ENCODE measurements at regions not wholly inside any gene's neighbourhood (a gene's known extent, or its start where the extent isn't known, plus 50 kb on each side); places are given as distances from the start of the nearest gene placed in this dataset.

GRCh38 chr11:92768121-92768840 lies 201.2 kb upstream of the MTNR1B start:
- no peak for DNase-seq (ENCODE audit: low read depth)
- TF ChIP-seq CTCF (conservative IDR thresholded peaks at IDR 0.05; ENCODE audit: low read depth, low read length): no peak

GRCh38 chr11:92769112-92769511 lies 200.3 kb upstream of the MTNR1B start:
- DNase-seq (ENCODE audit: low read depth): no peak
- no peak overlapping the region for H3K4me3 ChIP-seq (ENCODE audit: low read depth, low read length)
- no peak for TF ChIP-seq CTCF (conservative IDR thresholded peaks at IDR 0.05; ENCODE audit: low read depth, low read length)

More at GRCh38 chr11:92768121-92768840, 201.2 kb upstream of the MTNR1B start:
- H3K4me3 ChIP-seq (ENCODE audit: low read depth, low read length): no peak overlapping the region

GRCh38 chr11:92770419-92770818 lies 199.0 kb upstream of the MTNR1B start:
- no peak overlapping the region for H3K4me3 ChIP-seq (ENCODE audit: low read depth, low read length)
- no peak for TF ChIP-seq CTCF (conservative IDR thresholded peaks at IDR 0.05; ENCODE audit: low read depth, low read length)
- DNase-seq (ENCODE audit: low read depth): no peak

- DNase-seq (ENCODE audit: low read depth): no peak
- no peak overlapping the region for H3K4me3 ChIP-seq (ENCODE audit: low read depth, low read length)
- no peak for TF ChIP-seq CTCF (conservative IDR thresholded peaks at IDR 0.05; ENCODE audit: low read depth, low read length)
Measured at GRCh38 chr11:92770981-92771380, 198.5 kb upstream of the MTNR1B start.

GRCh38 chr11:92771701-92772100 lies 197.8 kb upstream of the MTNR1B start:
- DNase-seq (ENCODE audit: low read depth): no peak
- H3K4me3 ChIP-seq (ENCODE audit: low read depth, low read length): no peak overlapping the region
- no peak for TF ChIP-seq CTCF (conservative IDR thresholded peaks at IDR 0.05; ENCODE audit: low read depth, low read length)

GRCh38 chr11:92775003-92775676 lies 194.3 kb upstream of the MTNR1B start:
- H3K4me3 ChIP-seq (ENCODE audit: low read depth, low read length): no peak overlapping the region
- TF ChIP-seq CTCF (conservative IDR thresholded peaks at IDR 0.05; ENCODE audit: low read depth, low read length): no peak
- no peak for DNase-seq (ENCODE audit: low read depth)

- TF ChIP-seq CTCF (conservative IDR thresholded peaks at IDR 0.05; ENCODE audit: low read depth, low read length): no peak
- DNase-seq (ENCODE audit: low read depth): no peak
- no peak overlapping the region for H3K4me3 ChIP-seq (ENCODE audit: low read depth, low read length)
Measured at GRCh38 chr11:92776676-92777075, 192.8 kb upstream of the MTNR1B start.

Measured in choroid plexus epithelial cell (primary cell).